HEK293T (cell line): ENCODE measurements at regions not wholly inside any gene's neighbourhood (a gene's known extent, or its start where the extent isn't known, plus 50 kb on each side); places are given as distances from the start of the nearest gene placed in this dataset.

Experiments
- CTCF ChIA-PET: fragments of 350-600 bp; formaldehyde crosslinking; extraction: SDS; loops from one replicate; lab custom pipeline; 2021; ENCODE audit warnings: antibody characterized with exemption, inconsistent platforms; lab: Yijun Ruan, JAX
- POLR2A ChIA-PET: fragments of 350-600 bp; formaldehyde crosslinking; extraction: SDS; loops from one replicate; lab custom pipeline; 2020; ENCODE audit warnings: antibody characterized with exemption, inconsistent platforms; lab: Yijun Ruan, JAX
- DNase-seq: peaks from one replicate; pipeline ENCODE4 v3.0.0; 2012; ENCODE audit warnings: mixed read lengths; ENCODE audit errors: extremely low spot score
- ARNT ChIP-seq: fragments of 450-650 bp; IDR thresholded peaks from 2 replicates; pipeline ENCODE4 v1.6.1; 2017; ENCODE audit warnings: mild to moderate bottlenecking
- BHLHE40 ChIP-seq: fragments of 450-650 bp; IDR thresholded peaks from 2 replicates; pipeline ENCODE4 v1.6.1; 2016; ENCODE audit warnings: mild to moderate bottlenecking, moderate library complexity, borderline replicate concordance
- CTBP1 ChIP-seq: fragments of 450-650 bp; IDR thresholded peaks from 2 replicates; pipeline ENCODE4 v1.6.1; 2016; ENCODE audit warnings: borderline replicate concordance
- ELF4 ChIP-seq: fragments of 450-650 bp; IDR thresholded peaks from 2 replicates; pipeline ENCODE4 v1.6.1; 2017; ENCODE audit warnings: antibody characterized with exemption
- FOXA1 ChIP-seq: fragments of 450-650 bp; IDR thresholded peaks from 2 replicates; pipeline ENCODE4 v1.6.1; 2016; ENCODE audit warnings: mild to moderate bottlenecking
- FOXK2 ChIP-seq: fragments of 450-650 bp; IDR thresholded peaks from 2 replicates; pipeline ENCODE4 v1.6.1; 2016; ENCODE audit warnings: mild to moderate bottlenecking
- FOXM1 ChIP-seq: fragments of 450-650 bp; IDR thresholded peaks from 2 replicates; pipeline ENCODE4 v1.6.1; 2017; ENCODE audit warnings: mild to moderate bottlenecking, borderline replicate concordance
- HDGF ChIP-seq: fragments of 450-650 bp; IDR thresholded peaks from 2 replicates; pipeline ENCODE4 v1.6.1; 2017; ENCODE audit warnings: antibody characterized with exemption, borderline replicate concordance
- L3MBTL2 ChIP-seq: fragments of 450-650 bp; conservative IDR thresholded peaks from 2 replicates; pipeline ENCODE4 v1.6.1; 2016; ENCODE audit warnings: mild to moderate bottlenecking
- LEF1 ChIP-seq: fragments of 450-650 bp; IDR thresholded peaks from 2 replicates; pipeline ENCODE4 v1.6.1; 2017; ENCODE audit warnings: mild to moderate bottlenecking, borderline replicate concordance
- NFRKB ChIP-seq: fragments of 450-650 bp; IDR thresholded peaks from 2 replicates; pipeline ENCODE4 v1.6.1; 2016; ENCODE audit warnings: mild to moderate bottlenecking, moderate library complexity
- PKNOX1 ChIP-seq: fragments of 450-650 bp; IDR thresholded peaks from 2 replicates; pipeline ENCODE4 v1.6.1; 2016
- SP1 ChIP-seq: fragments of 450-650 bp; IDR thresholded peaks from 2 replicates; pipeline ENCODE4 v1.6.1; 2017
- SUZ12 ChIP-seq: fragments of 450-650 bp; IDR thresholded peaks from 2 replicates; pipeline ENCODE4 v1.6.1; 2016; ENCODE audit warnings: mild to moderate bottlenecking
- TARDBP ChIP-seq: fragments of 450-650 bp; IDR thresholded peaks from 2 replicates; pipeline ENCODE4 v1.6.1; 2016
- ZNF384 ChIP-seq: fragments of 450-650 bp; IDR thresholded peaks from 2 replicates; pipeline ENCODE4 v1.6.1; 2016

GRCh38 chr9:22913518-22913917 lies 466.9 kb downstream of the DMRTA1 start:
- TF ChIP-seq L3MBTL2 (no peak), ZNF384 (no peak), NFRKB (no peak), CTBP1 (no peak), FOXM1 (no peak), HDGF (no peak), LEF1 (no peak), TARDBP (no peak), FOXK2 (no peak), SP1 (no peak)
- ChIA-PET POLR2A (no interaction called here), CTCF (no interaction called here)
- no peak for DNase-seq

DNA sequence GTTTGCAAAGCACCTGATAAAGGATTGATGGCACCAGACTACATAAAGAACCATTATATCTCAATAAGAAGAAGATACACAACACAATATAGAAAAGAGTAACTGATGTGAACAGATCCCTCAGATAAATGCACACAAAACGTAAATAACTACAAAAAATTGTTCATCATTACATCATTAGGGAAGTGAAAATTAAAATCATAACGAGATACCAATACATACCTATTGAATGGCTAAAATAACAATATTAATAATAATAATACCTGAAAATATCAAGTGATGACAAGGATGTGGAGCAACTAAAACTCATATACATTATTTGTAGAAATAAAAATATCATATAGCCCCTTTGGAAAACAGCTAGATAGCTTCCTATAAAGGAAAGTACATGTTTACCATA lies 469.5 kb downstream of the DMRTA1 start:
- ChIA-PET CTCF (no interaction called here), POLR2A (no interaction called here)
- no peak for TF ChIP-seq SUZ12
- TF ChIP-seq FOXM1: no peak
- TF ChIP-seq ELF4: no peak
- no peak for TF ChIP-seq HDGF
- no peak for TF ChIP-seq PKNOX1
- TF ChIP-seq SP1: no peak
- no peak for TF ChIP-seq TARDBP
- no peak for DNase-seq

GRCh38 chr9:22919423-22919822 lies 472.8 kb downstream of the DMRTA1 start:
- POLR2A ChIA-PET: no interaction called here
- no peak for DNase-seq
- TF ChIP-seq SUZ12 (no peak), HDGF (no peak), FOXK2 (no peak), TARDBP (no peak), BHLHE40 (no peak), SP1 (no peak), ARNT (no peak), ZNF384 (no peak), FOXM1 (no peak), LEF1 (no peak), PKNOX1 (no peak), L3MBTL2 (no peak), CTBP1 (no peak), NFRKB (no peak), FOXA1 (no peak), ELF4 (no peak)
- CTCF ChIA-PET: no interaction called here

DNA sequence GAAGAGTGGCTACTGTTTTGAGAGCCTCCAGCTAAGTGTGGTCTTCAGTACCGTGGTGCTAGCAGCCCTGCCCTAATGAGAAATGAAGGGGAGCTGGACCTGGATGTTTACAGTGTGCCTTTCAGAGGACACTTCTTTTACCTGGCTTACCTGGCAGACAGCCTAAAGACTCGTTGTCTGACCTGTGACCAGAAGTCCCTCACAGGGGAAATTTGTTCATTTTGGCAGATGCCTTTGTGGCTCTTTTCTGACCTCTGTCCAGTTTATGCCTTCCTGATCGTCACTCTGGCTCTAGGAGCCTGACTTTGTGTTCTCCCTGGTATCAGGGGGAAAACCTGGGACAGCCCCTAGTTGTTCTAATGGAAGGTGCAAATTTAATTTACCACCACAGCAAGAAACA lies 475.1 kb downstream of the DMRTA1 start:
- POLR2A ChIA-PET: no interaction called here
- no peak for DNase-seq
- CTCF ChIA-PET: no interaction called here
- TF ChIP-seq TARDBP: no peak
- no peak for TF ChIP-seq ELF4
- no peak for TF ChIP-seq FOXM1
- TF ChIP-seq NFRKB: no peak
- no peak for TF ChIP-seq ZNF384
- TF ChIP-seq PKNOX1: no peak
- TF ChIP-seq L3MBTL2: no peak

DNA sequence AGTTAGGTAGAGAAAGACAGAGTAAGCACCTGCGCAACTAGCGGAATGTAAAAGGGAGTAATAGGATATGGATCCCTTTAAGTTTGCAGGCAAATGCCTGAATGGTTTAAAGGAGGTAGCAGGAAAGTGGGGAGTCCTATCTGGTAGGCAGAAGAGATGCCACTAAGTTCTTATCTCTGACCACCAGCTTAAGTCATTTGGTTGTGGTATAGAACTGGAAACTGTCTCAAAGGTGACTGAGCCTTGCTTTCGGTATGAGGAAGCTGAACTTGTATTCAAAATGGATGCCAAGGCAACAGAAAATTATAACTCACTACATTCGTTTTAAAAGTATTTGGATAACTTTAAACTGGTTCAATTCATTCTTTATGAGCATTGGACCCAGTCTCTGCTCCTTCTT lies 475.6 kb downstream of the DMRTA1 start:
- ChIA-PET POLR2A (no interaction called here), CTCF (no interaction called here)
- DNase-seq: no peak
- TF ChIP-seq L3MBTL2: no peak
- TF ChIP-seq SUZ12: no peak
- no peak for TF ChIP-seq CTBP1
- TF ChIP-seq ELF4: no peak
- no peak for TF ChIP-seq FOXK2
- no peak for TF ChIP-seq SP1
- no peak for TF ChIP-seq HDGF
- no peak for TF ChIP-seq TARDBP
- no peak for TF ChIP-seq ARNT
- TF ChIP-seq NFRKB: no peak
- no peak for TF ChIP-seq BHLHE40
- no peak for TF ChIP-seq PKNOX1
- TF ChIP-seq FOXA1: no peak
- no peak for TF ChIP-seq ZNF384
- TF ChIP-seq FOXM1: no peak

GRCh38 chr9:22954550-22954949 lies 507.9 kb downstream of the DMRTA1 start:
- DNase-seq: no peak
- ChIA-PET CTCF (no interaction called here), POLR2A (no interaction called here)
- TF ChIP-seq ELF4: no peak
- no peak for TF ChIP-seq TARDBP
- TF ChIP-seq FOXA1: no peak
- TF ChIP-seq SP1: no peak
- no peak for TF ChIP-seq HDGF
- no peak for TF ChIP-seq L3MBTL2
- TF ChIP-seq LEF1: no peak
- no peak for TF ChIP-seq CTBP1
- no peak for TF ChIP-seq FOXM1
- no peak for TF ChIP-seq BHLHE40
- no peak for TF ChIP-seq ZNF384
- no peak for TF ChIP-seq FOXK2
- TF ChIP-seq ARNT: no peak
- TF ChIP-seq NFRKB: no peak
- TF ChIP-seq PKNOX1: no peak
- no peak for TF ChIP-seq SUZ12
